IPS-18c (cell line): ENCODE measurements at regions not wholly inside any gene's neighbourhood (a gene's known extent, or its start where the extent isn't known, plus 50 kb on each side); places are given as distances from the start of the nearest gene placed in this dataset.

Experiments used
- H3K4me3 ChIP-seq: 2 replicates; pipeline ENCODE4 v1.7.0; 2013; ENCODE audit warnings: low read depth, mild to moderate bottlenecking, low read length, moderate library complexity; ENCODE audit not compliant: insufficient read depth
- H3K9me3 ChIP-seq: one replicate; pipeline ENCODE4 v1.6.1; 2013; ENCODE audit warnings: mild to moderate bottlenecking, low read length, moderate library complexity; ENCODE audit not compliant: control insufficient read depth, insufficient read depth

GRCh38 chr6:163994566-163994965, 580.0 kb downstream of the QKI start:
- Histone ChIP-seq H3K9me3 (peaks cover 2% of the 10 kb centered on the region), H3K4me3 (no peak overlapping the region)

GRCh38 chr6:163992701-163993100, 578.2 kb downstream of the QKI start:
- H3K4me3 ChIP-seq: no peak overlapping the region
- H3K9me3 ChIP-seq: peaks cover 2% of the 10 kb centered on the region

- peaks cover 2% of the 10 kb centered on the region for H3K9me3 ChIP-seq
These were observed 577.5 kb downstream of the QKI start for GRCh38 chr6:163992056-163992455.

GRCh38 chr6:163991321-163991720, 576.8 kb downstream of the QKI start:
- Histone ChIP-seq H3K9me3 (peaks cover 2% of the 10 kb centered on the region), H3K4me3 (no peak overlapping the region)

More at GRCh38 chr6:163992056-163992455, 577.5 kb downstream of the QKI start:
- no peak overlapping the region for H3K4me3 ChIP-seq

- no peaks in the 10 kb centered on the region for H3K9me3 ChIP-seq
- H3K4me3 ChIP-seq: no peak overlapping the region
These were observed 571.8 kb downstream of the QKI start for GRCh38 chr6:163986313-163986712.

- no peak overlapping the region for H3K4me3 ChIP-seq
- H3K9me3 ChIP-seq: no peaks in the 10 kb centered on the region
These were observed 571.2 kb downstream of the QKI start for GRCh38 chr6:163985710-163986109.

GRCh38 chr6:163985040-163985439, 570.5 kb downstream of the QKI start:
- H3K4me3 ChIP-seq: no peak overlapping the region
- no peaks in the 10 kb centered on the region for H3K9me3 ChIP-seq

GRCh38 chr6:163984124-163984936, 569.8 kb downstream of the QKI start:
- H3K9me3 ChIP-seq: no peaks in the 10 kb centered on the region
- H3K4me3 ChIP-seq: no peak overlapping the region

GRCh38 chr6:163983679-163984078, 569.2 kb downstream of the QKI start:
- H3K9me3 ChIP-seq: no peaks in the 10 kb centered on the region
- no peak overlapping the region for H3K4me3 ChIP-seq

GRCh38 chr6:163974322-163974721, 559.8 kb downstream of the QKI start:
- Histone ChIP-seq H3K9me3 (peaks cover 5% of the 10 kb centered on the region), H3K4me3 (no peak overlapping the region)

- no peak overlapping the region for H3K4me3 ChIP-seq
- peaks cover 2% of the 10 kb centered on the region for H3K9me3 ChIP-seq
These were observed 557.6 kb downstream of the QKI start for GRCh38 chr6:163971841-163972838.

- Histone ChIP-seq H3K4me3 (no peak overlapping the region), H3K9me3 (peaks cover 2% of the 10 kb centered on the region)
These were observed 556.5 kb downstream of the QKI start for GRCh38 chr6:163970846-163971564.

GRCh38 chr6:163965426-163966348, 551.2 kb downstream of the QKI start:
- Histone ChIP-seq H3K4me3 (no peak overlapping the region), H3K9me3 (no peaks in the 10 kb centered on the region)

GRCh38 chr6:163964789-163965188, 550.3 kb downstream of the QKI start:
- Histone ChIP-seq H3K9me3 (no peaks in the 10 kb centered on the region), H3K4me3 (no peak overlapping the region)

- Histone ChIP-seq H3K4me3 (no peak overlapping the region), H3K9me3 (no peaks in the 10 kb centered on the region)
These were observed 548.9 kb downstream of the QKI start for GRCh38 chr6:163963205-163964120.
